Muscle of back (tissue), 3 donors: ENCODE measurements at regions not wholly inside any gene's neighbourhood (a gene's known extent, or its start where the extent isn't known, plus 50 kb on each side); places are given as distances from the start of the nearest gene placed in this dataset.

Experiments used
- DNase-seq, 3 donors: peaks; one replicate each; pipeline versions ENCODE4 v3.0.0 to v3.0.0-alpha.2; 2013

DNA sequence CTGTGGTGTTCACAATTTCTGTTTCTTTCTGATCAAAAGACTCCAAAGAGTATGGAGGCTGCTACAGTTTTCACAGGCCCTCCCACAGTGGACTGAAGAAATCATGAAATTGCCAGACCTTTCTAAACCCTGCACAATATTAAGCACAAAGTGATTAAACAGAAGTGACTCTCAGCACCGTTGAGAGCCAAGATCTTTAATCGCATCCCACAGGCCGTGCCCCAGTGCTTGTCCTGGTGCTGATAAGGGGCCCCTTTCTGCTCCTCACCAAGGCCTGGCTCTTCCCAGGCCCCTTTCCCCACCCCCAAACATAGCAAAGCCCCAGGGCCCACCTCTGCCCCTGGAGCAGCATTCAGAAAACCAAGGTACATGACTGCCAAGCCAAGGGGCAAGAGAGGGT, 57.4 kb upstream of the BMAL1 start:
- DNase-seq, result no peak

DNA sequence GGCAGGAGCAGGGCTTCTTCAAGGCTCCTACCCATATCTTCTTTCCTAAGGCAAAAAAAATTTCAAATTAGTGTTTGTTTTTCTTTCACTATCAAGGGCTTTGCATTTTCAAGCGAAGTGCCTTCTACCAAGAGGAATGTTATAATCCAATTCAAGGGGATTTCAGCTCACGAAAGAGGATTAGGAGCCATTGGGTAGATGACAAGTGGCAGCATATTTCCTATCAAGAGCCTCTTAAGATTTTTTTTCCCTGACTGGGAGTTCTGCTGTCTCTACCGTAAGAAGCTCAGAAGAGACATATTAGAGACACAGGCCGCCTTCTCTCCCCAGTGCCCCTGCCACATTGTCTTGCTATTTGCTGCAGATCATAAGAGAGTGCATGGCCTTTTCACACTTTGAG, 55.9 kb upstream of the BMAL1 start:
- no peak for DNase-seq

DNA sequence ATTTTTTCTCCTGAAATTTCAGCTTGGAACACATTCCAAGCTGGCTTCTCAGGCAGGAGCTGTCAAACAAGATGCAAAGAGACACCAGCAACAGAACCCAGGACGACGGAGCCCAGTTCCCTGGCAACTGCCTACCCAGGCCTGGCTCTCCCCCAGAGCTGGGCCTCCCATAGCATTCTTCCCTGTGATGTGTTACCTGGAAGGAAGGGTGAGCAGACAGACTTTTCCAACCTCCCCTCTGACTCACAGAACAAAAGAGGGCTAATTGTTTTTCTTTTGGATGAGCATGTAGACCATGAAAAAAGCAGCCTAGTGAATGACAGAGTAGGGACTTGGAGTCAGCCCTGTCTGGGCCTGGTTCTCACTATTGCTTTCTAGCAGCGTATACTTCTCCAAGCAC, 55.3 kb upstream of the BMAL1 start:
- DNase-seq, result no peak

GRCh38 chr11:13223112-13223511, 54.5 kb upstream of the BMAL1 start:
- peak in 1 of 3 donors; percentile 26 for DNase-seq

DNA sequence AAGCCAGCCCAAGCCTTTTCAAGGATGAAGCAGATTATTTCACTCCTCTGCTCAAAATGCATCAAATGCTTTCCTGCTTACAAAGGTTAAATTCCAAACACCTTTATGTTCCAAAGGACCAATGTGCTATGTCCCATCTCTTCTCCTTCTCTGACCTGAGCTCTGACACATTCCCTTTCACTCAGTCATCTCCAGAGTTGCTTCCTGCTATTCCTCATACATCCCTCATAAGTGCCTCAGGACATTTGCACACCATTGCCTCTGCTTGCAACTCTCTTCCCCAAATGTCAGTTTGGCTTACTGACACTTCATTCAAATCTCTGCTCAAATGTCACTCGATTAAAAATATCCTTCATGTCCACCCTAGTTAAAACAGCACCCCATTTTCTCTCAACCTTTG, 53.3 kb upstream of the BMAL1 start:
- DNase-seq, result no peak

DNA sequence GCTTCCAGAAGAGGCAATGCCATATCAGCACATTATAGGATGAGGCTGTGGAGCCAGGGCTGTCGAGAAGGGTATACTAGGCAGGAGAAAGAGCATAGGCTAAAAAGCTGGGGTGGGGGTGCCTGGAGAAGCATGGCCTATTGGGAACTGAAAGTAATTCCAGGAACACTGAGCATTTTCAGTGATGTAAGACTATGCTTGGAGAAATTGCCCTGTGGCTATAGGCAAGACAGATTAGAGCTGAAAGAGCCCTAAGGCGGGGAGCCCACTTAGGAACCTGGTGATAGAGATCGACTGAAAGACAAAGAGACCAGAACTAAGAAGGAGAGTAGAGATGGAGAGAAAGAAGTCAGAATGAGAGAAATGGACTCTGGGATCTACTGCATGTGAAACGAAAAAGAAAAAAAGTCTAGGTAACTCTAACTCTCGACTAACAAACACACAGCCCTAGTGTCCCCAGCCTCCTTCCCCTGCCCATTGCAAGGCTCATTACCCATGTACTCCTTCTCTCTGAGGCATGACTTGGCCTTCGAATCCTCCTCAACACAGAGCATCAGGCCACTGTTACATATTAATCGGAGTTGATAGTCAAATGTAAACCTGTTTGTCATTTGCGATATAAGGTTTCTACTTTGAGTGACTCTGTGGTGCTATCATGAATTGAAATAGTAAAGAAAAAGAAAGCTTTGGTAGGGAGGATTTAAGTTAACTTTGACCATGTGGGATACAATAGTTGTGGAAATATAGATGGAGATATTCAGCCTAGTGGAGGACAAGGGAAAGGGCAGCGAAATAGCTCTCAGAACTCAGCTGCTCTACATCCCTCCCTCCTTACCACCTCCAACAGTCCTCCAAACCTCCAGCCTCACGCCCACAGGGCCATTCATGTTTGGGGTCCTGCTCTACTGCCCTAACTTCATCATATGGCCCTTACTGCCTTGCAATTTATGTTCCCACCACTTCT, 52.3 kb upstream of the BMAL1 start:
- DNase-seq, result no peak

- no peak for DNase-seq
These were observed 49.8 kb upstream of the BMAL1 start for GRCh38 chr11:13227676-13228255.
